Testis (tissue), 2 donors: ENCODE measurements at regions not wholly inside any gene's neighbourhood (a gene's known extent, or its start where the extent isn't known, plus 50 kb on each side); places are given as distances from the start of the nearest gene placed in this dataset.

ENCODE experiments used
- CTCF ChIP-seq, 3 experiments: fragments of 450-650 bp in 2 of 3; fragments of 200-600 bp in 1 of 3; sonication (generic) in 1 of 3; IDR thresholded peaks; one replicate each; pipeline ENCODE4 v1.5.1; 2016 to 2019; ENCODE audit warnings: antibody characterized with exemption in 3 of 3, mild to moderate bottlenecking in 2 of 3, moderate library complexity in 1 of 3
- POLR2A ChIP-seq: fragments of 450-650 bp; IDR thresholded peaks from one replicate; pipeline ENCODE4 v1.6.1; 2017; ENCODE audit warnings: antibody characterized with exemption, mild to moderate bottlenecking, moderate library complexity

- no peak for TF ChIP-seq CTCF (IDR thresholded peaks at IDR 0.05)
- TF ChIP-seq POLR2A, result no peak
These were observed 145.0 kb upstream of the GHITM start for GRCh38 chr10:83994325-83994724.
